OCI-LY7 (cell line): ENCODE measurements at regions not wholly inside any gene's neighbourhood (a gene's known extent, or its start where the extent isn't known, plus 50 kb on each side); places are given as distances from the start of the nearest gene placed in this dataset.

Experiments
- CTCF ChIP-seq: fragments of 200-600 bp; sonication (generic); conservative IDR thresholded peaks from 2 replicates; pipeline ENCODE4 v1.5.1; 2014; ENCODE audit warnings: mild to moderate bottlenecking, antibody characterized with exemption, low read length, moderate library complexity, mixed read lengths
- EZH2phosphoT487 ChIP-seq: fragments of 200-600 bp; sonication (generic); IDR thresholded peaks from 2 replicates; pipeline ENCODE4 v1.6.1; 2018; ENCODE audit warnings: low read depth, borderline replicate concordance, mild to moderate bottlenecking, mixed run types, antibody characterized with exemption, low read length, moderate library complexity, mixed read lengths

DNA sequence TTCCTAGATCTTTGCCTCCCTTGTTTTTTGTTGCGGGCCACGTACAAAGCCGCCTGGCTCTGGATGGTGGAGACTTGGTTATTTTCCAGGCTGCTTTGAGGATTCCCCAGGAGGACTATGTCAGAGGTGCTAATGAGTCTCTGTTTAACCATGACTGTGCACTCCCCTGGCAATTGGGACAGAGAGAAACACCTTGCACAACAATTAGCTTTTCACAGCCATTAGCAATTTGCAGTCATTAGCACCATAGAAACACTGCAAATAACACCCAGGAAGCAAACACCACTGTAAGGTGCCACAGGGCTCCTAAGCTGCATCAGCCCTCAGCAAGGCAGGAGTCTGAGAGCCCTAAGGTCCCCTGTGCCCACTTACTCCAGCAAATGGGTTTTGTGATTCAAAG is 201.0 kb upstream of the VLDLR start:
- TF ChIP-seq CTCF (no peak), EZH2phosphoT487 (no peak)
